H9 (cell line): ENCODE measurements at regions not wholly inside any gene's neighbourhood (a gene's known extent, or its start where the extent isn't known, plus 50 kb on each side); places are given as distances from the start of the nearest gene placed in this dataset.

Source experiments
- DNase-seq: peaks from one replicate; pipeline ENCODE4 v3.0.0-alpha.2; 2017
- H2AFZ ChIP-seq: one replicate; pipeline ENCODE4 v1.6.1; 2013; ENCODE audit warnings: mild to moderate bottlenecking, low read length, control low read depth, moderate library complexity
- H2AK5ac ChIP-seq: 2 replicates; pipeline ENCODE4 v1.6.1; 2013; ENCODE audit warnings: low read length, control low read depth, mixed read lengths; ENCODE audit not compliant: insufficient read length
- H2BK120ac ChIP-seq: one replicate; pipeline ENCODE4 v1.6.1; 2013; ENCODE audit warnings: low read depth, mild to moderate bottlenecking, low read length, control low read depth, inconsistent platforms; ENCODE audit not compliant: poor library complexity, severe bottlenecking
- H2BK12ac ChIP-seq: 2 replicates; pipeline ENCODE4 v1.6.1; 2013; ENCODE audit warnings: low read length, control low read depth, mixed read lengths, low read depth; ENCODE audit not compliant: insufficient read length
- H2BK15ac ChIP-seq: 2 replicates; pipeline ENCODE4 v1.6.1; 2013; ENCODE audit warnings: low read depth, low read length, control low read depth
- H2BK20ac ChIP-seq: one replicate; pipeline ENCODE4 v1.6.1; 2013; ENCODE audit warnings: low read depth, mild to moderate bottlenecking, low read length, control low read depth, inconsistent platforms; ENCODE audit not compliant: poor library complexity, severe bottlenecking
- H2BK5ac ChIP-seq: 2 replicates; pipeline ENCODE4 v1.6.1; 2013; ENCODE audit warnings: low read length, control low read depth, mixed read lengths; ENCODE audit not compliant: insufficient read length
- H3K14ac ChIP-seq: 2 replicates; pipeline ENCODE4 v1.6.1; 2013; ENCODE audit warnings: low read length, control low read depth; ENCODE audit not compliant: insufficient read depth
- H3K18ac ChIP-seq: 2 replicates; pipeline ENCODE4 v1.6.1; 2013; ENCODE audit warnings: low read depth, mild to moderate bottlenecking, mixed read lengths, low read length, control low read depth; ENCODE audit not compliant: insufficient read length
- H3K23ac ChIP-seq: 2 replicates; pipeline ENCODE4 v1.6.1; 2013; ENCODE audit warnings: low read length, control low read depth, mixed read lengths, low read depth; ENCODE audit not compliant: insufficient read length
- H3K23me2 ChIP-seq: 2 replicates; pipeline ENCODE4 v1.6.1; 2013; ENCODE audit warnings: low read depth, mild to moderate bottlenecking, mixed read lengths, low read length, control low read depth; ENCODE audit not compliant: insufficient read length, poor library complexity, severe bottlenecking
- H3K27ac ChIP-seq: 2 replicates; pipeline ENCODE4 v1.5.1; 2013; ENCODE audit warnings: low read length, control low read depth, mixed read lengths, low read depth; ENCODE audit not compliant: insufficient read length
- H3K27me3 ChIP-seq: 2 replicates; pipeline ENCODE4 v1.6.1; 2013; ENCODE audit warnings: low read length, control low read depth, inconsistent platforms; ENCODE audit not compliant: insufficient read depth
- H3K4ac ChIP-seq: 2 replicates; pipeline ENCODE4 v1.6.1; 2013; ENCODE audit warnings: low read depth, mild to moderate bottlenecking, control low read depth, inconsistent platforms, low read length, moderate library complexity
- H3K4me1 ChIP-seq: 2 replicates; pipeline ENCODE4 v1.6.1; 2013; ENCODE audit warnings: low read length, control low read depth, inconsistent platforms; ENCODE audit not compliant: insufficient read depth
- H3K4me2 ChIP-seq: 2 replicates; pipeline ENCODE4 v1.6.1; 2013; ENCODE audit warnings: low read length, control low read depth, mixed read lengths; ENCODE audit not compliant: insufficient read length, insufficient read depth
- H3K56ac ChIP-seq: 2 replicates; pipeline ENCODE4 v1.6.1; 2013; ENCODE audit warnings: low read depth, mild to moderate bottlenecking, mixed read lengths, low read length, control low read depth; ENCODE audit not compliant: insufficient read length
- H3K79me1 ChIP-seq: 2 replicates; pipeline ENCODE4 v1.6.1; 2013; ENCODE audit warnings: low read depth, mild to moderate bottlenecking, moderate library complexity, low read length, control low read depth, inconsistent platforms; ENCODE audit not compliant: insufficient read depth, poor library complexity, severe bottlenecking
- H3K79me2 ChIP-seq: 2 replicates; pipeline ENCODE4 v1.6.1; 2013; ENCODE audit warnings: low read length, control low read depth, inconsistent platforms; ENCODE audit not compliant: insufficient read depth
- H3K9ac ChIP-seq: 2 replicates; pipeline ENCODE4 v1.6.1; 2013; ENCODE audit warnings: low read length, control low read depth, mixed read lengths; ENCODE audit not compliant: insufficient read length; ENCODE audit errors: extremely low read depth
- H3K9me3 ChIP-seq: one replicate; pipeline ENCODE4 v1.6.1; 2013; ENCODE audit warnings: low read depth, low read length, inconsistent platforms; ENCODE audit not compliant: control insufficient read depth
- H3T11ph ChIP-seq: one replicate; pipeline ENCODE4 v1.6.1; 2013; ENCODE audit warnings: mild to moderate bottlenecking, low read length, control low read depth, inconsistent platforms
- H4K20me1 ChIP-seq: one replicate; pipeline ENCODE4 v1.6.1; 2013; ENCODE audit not compliant: control insufficient read depth, insufficient read length, insufficient read depth
- H4K5ac ChIP-seq: 2 replicates; pipeline ENCODE4 v1.6.1; 2013; ENCODE audit warnings: low read depth, mild to moderate bottlenecking, mixed read lengths, low read length, control low read depth; ENCODE audit not compliant: insufficient read length
- H4K8ac ChIP-seq: replicated peaks from 2 replicates; pipeline ENCODE4 v1.6.1; 2013; ENCODE audit warnings: low read length, control low read depth, mixed read lengths, low read depth; ENCODE audit not compliant: insufficient read length
- H4K91ac ChIP-seq: 2 replicates; pipeline ENCODE4 v1.6.1; 2013; ENCODE audit warnings: low read depth, mild to moderate bottlenecking, moderate library complexity, mixed read lengths, low read length, control low read depth; ENCODE audit not compliant: insufficient read length
- H3K27ac Mint-ChIP-seq, 3 experiments: 2 replicates in 2 of 3; 3 replicates in 1 of 3; pipeline ENCODE4 v1.8.0; 2020 to 2021; ENCODE audit warnings: mixed read lengths in 3 of 3, mild to moderate bottlenecking in 1 of 3, moderate library complexity in 1 of 3
- H3K27me3 Mint-ChIP-seq: 2 replicates; pipeline ENCODE4 v1.8.0; 2021; ENCODE audit warnings: low read depth, mild to moderate bottlenecking, moderate library complexity, mixed read lengths
- H3K36me3 Mint-ChIP-seq, 3 experiments: 2 replicates in 2 of 3; 3 replicates in 1 of 3; pipeline ENCODE4 v1.8.0; 2020 to 2021; ENCODE audit warnings: low read depth in 3 of 3, mixed read lengths in 3 of 3; ENCODE audit not compliant: insufficient read depth in 1 of 3
- H3K4me1 Mint-ChIP-seq, 2 experiments: 2 replicates each; pipeline ENCODE4 v1.8.0; 2020; ENCODE audit warnings: mixed read lengths in 2 of 2
- H3K4me3 Mint-ChIP-seq, 2 experiments: 2 replicates in 1 of 2; 3 replicates in 1 of 2; pipeline ENCODE4 v1.8.0; 2020 to 2021; ENCODE audit warnings: mild to moderate bottlenecking in 2 of 2, mixed read lengths in 2 of 2, moderate library complexity in 1 of 2
- H3K9me3 Mint-ChIP-seq, 2 experiments: 2 replicates in 1 of 2; 3 replicates in 1 of 2; pipeline ENCODE4 v1.8.0; 2020; ENCODE audit warnings: mild to moderate bottlenecking in 2 of 2, mixed read lengths in 2 of 2, moderate library complexity in 1 of 2
- WGBS: extraction: QIAGEN DNeasy Blood & Tissue Kit; methylation state at CpG from one replicate; pipeline ENCODE4 v1.1.7; 2013; ENCODE audit warnings: missing lambda C conversion rate, low lambda C conversion rate, mixed read lengths; ENCODE audit not compliant: insufficient read length; ENCODE audit errors: extremely low coverage; 5-methylcytosine and 5-hydroxymethylcytosine counted together
- TF ChIP-seq, protein P1 (sequence below): fragments of 200-600 bp; sonication (generic); conservative IDR thresholded peaks from 3 replicates; pipeline ENCODE4 v1.8.0; 2021; ENCODE audit warnings: antibody characterized with exemption, mild to moderate bottlenecking

GRCh38 chr7:12868027-12868426, 180.6 kb downstream of the ARL4A start:
- no peak overlapping the region for H2AK5ac ChIP-seq

More at GRCh38 chr7:12868027-12868426, 180.6 kb downstream of the ARL4A start:
- Histone ChIP-seq H3K18ac (no peak overlapping the region), H2BK12ac (no peak overlapping the region), H4K20me1 (no peaks in the 10 kb centered on the region), H2AFZ (no peak overlapping the region), H3T11ph (no peak overlapping the region), H3K14ac (no peak overlapping the region), H4K91ac (no peak overlapping the region), H4K5ac (no peak overlapping the region), H3K23ac (no peak overlapping the region), H3K4ac (no peak overlapping the region), H3K4me2 (no peak overlapping the region), H2BK20ac (no peak overlapping the region), H2BK5ac (no peak overlapping the region), H2BK15ac (no peak overlapping the region), H3K23me2 (no peaks in the 10 kb centered on the region), H3K27ac (no peak overlapping the region), H3K79me2 (no peaks in the 10 kb centered on the region), H3K9ac (no peak overlapping the region), H3K9me3 (no peaks in the 10 kb centered on the region), H4K8ac (no peak overlapping the region), H3K27me3 (no peaks in the 10 kb centered on the region), H3K79me1 (no peaks in the 10 kb centered on the region), H3K4me1 (no peaks in the 10 kb centered on the region), H3K56ac (no peak overlapping the region), H2BK120ac (no peak overlapping the region)
- no peak for DNase-seq
- H3K27ac Mint-ChIP-seq = no peak overlapping the region
- no CpG with 5 or more reads among the region's 2 CpGs for WGBS
- H3K27me3 Mint-ChIP-seq = no peaks in the 10 kb centered on the region
- no peak overlapping the region for H3K4me3 Mint-ChIP-seq
- TF ChIP-seq, protein P1, sequence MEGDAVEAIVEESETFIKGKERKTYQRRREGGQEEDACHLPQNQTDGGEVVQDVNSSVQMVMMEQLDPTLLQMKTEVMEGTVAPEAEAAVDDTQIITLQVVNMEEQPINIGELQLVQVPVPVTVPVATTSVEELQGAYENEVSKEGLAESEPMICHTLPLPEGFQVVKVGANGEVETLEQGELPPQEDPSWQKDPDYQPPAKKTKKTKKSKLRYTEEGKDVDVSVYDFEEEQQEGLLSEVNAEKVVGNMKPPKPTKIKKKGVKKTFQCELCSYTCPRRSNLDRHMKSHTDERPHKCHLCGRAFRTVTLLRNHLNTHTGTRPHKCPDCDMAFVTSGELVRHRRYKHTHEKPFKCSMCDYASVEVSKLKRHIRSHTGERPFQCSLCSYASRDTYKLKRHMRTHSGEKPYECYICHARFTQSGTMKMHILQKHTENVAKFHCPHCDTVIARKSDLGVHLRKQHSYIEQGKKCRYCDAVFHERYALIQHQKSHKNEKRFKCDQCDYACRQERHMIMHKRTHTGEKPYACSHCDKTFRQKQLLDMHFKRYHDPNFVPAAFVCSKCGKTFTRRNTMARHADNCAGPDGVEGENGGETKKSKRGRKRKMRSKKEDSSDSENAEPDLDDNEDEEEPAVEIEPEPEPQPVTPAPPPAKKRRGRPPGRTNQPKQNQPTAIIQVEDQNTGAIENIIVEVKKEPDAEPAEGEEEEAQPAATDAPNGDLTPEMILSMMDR = no peak
- H3K36me3 Mint-ChIP-seq = no peaks in the 10 kb centered on the region
- H3K9me3 Mint-ChIP-seq = no peaks in the 10 kb centered on the region
- H3K4me1 Mint-ChIP-seq = peaks cover 5 to 8% of the 10 kb centered on the region in 2 experiments
